Right cardiac atrium (tissue), 5 donors: ENCODE measurements at regions not wholly inside any gene's neighbourhood (a gene's known extent, or its start where the extent isn't known, plus 50 kb on each side); places are given as distances from the start of the nearest gene placed in this dataset.

ENCODE experiments used
- ATAC-seq, 2 donors: fragments of 200-7000 bp; cut with Tn5 transposase; one replicate each; pipeline versions ENCODE4 v1.8.0 to v1.9.1; 2020; ENCODE audit warnings: moderate library complexity in 2 of 2, mild to moderate bottlenecking in 1 of 2
- DNase-seq, 3 donors: peaks; one replicate each; pipeline ENCODE4 v3.0.0-alpha.2; 2020
- H3K27ac ChIP-seq: one replicate; pipeline ENCODE4 v1.5.1; 2013; ENCODE audit warnings: mild to moderate bottlenecking, low read length, control low read depth, moderate library complexity
- H3K27me3 ChIP-seq: one replicate; pipeline ENCODE4 v1.6.1; 2013; ENCODE audit not compliant: control insufficient read depth, insufficient read depth
- H3K4me1 ChIP-seq: one replicate; pipeline ENCODE4 v1.6.1; 2013; ENCODE audit warnings: low read length; ENCODE audit not compliant: control insufficient read depth, insufficient read depth
- H3K4me3 ChIP-seq: one replicate; pipeline ENCODE4 v1.5.1; 2013; ENCODE audit warnings: low read length, control low read depth
- H3K9me3 ChIP-seq: one replicate; pipeline ENCODE4 v1.6.1; 2013; ENCODE audit warnings: low read length; ENCODE audit not compliant: control insufficient read depth
- WGBS: extraction: QIAGEN DNeasy Blood & Tissue Kit; methylation state at CpG from one replicate; pipeline ENCODE4 v1.1.7; 2013; 5-methylcytosine and 5-hydroxymethylcytosine counted together
- intact Hi-C, 4 donors: fragments of 100-400 bp; cut with DNase I; formaldehyde crosslinking; loops; one replicate each; pipeline versions ENCODE4 v1.11.0 to v1.14.0; 2022 to 2023
- donor health status: healthy with polysubstance abuse.
- donor health status: DM: no; HTN: yes; CAD: no.
- donor health status: DM: no; HTN: no; CAD: no.
- donor health status: DM: no; HTN: yes; CAD: no; lungs with severe emphysema.
- donor health status: DM: yes; HTN: yes; CAD: no.

GRCh38 chr14:29278301-29279263 is 512.0 kb downstream of the FOXG1 start:
- no peak overlapping the region for H3K4me3 ChIP-seq
- ATAC-seq = no peak
- intact Hi-C loops = no loop called here
- no peak for DNase-seq
- no peaks in the 10 kb centered on the region for H3K9me3 ChIP-seq
- no peaks in the 10 kb centered on the region for H3K27me3 ChIP-seq
- WGBS = 57% methylated on average over 1 of the region's 1 CpG
- H3K4me1 ChIP-seq = no peaks in the 10 kb centered on the region
- no peak overlapping the region for H3K27ac ChIP-seq

- no peak for ATAC-seq
- intact Hi-C loops = no loop called here
- H3K27me3 ChIP-seq = no peaks in the 10 kb centered on the region
- no peak for DNase-seq
- H3K27ac ChIP-seq = no peak overlapping the region
- 23% methylated on average over 1 of the region's 1 CpG for WGBS
- H3K9me3 ChIP-seq = no peaks in the 10 kb centered on the region
- H3K4me1 ChIP-seq = no peaks in the 10 kb centered on the region
- no peak overlapping the region for H3K4me3 ChIP-seq
Measured at GRCh38 chr14:29282169-29282568, 515.6 kb downstream of the FOXG1 start.

- peaks cover 1% of the 10 kb centered on the region for H3K9me3 ChIP-seq
- no peak overlapping the region for H3K27ac ChIP-seq
- ATAC-seq (no peak), DNase-seq (no peak)
- no peak overlapping the region for H3K4me3 ChIP-seq
- H3K4me1 ChIP-seq = no peaks in the 10 kb centered on the region
- WGBS = 76% methylated on average over 2 of the region's 2 CpGs
- intact Hi-C loops = no loop called here
- H3K27me3 ChIP-seq = no peaks in the 10 kb centered on the region
Measured at GRCh38 chr14:29290441-29290840, 523.9 kb downstream of the FOXG1 start.

GRCh38 chr14:29299372-29299771 is 532.8 kb downstream of the FOXG1 start:
- H3K4me3 ChIP-seq = no peak overlapping the region
- no peaks in the 10 kb centered on the region for H3K4me1 ChIP-seq
- DNase-seq = no peak
- ATAC-seq = no peak
- 81% methylated on average over 1 of the region's 1 CpG for WGBS
- intact Hi-C loops = no loop called here
- H3K27me3 ChIP-seq = no peaks in the 10 kb centered on the region
- peaks cover 1% of the 10 kb centered on the region for H3K9me3 ChIP-seq
- no peak overlapping the region for H3K27ac ChIP-seq

GRCh38 chr14:29301571-29301970 is 535.0 kb downstream of the FOXG1 start:
- no peak overlapping the region for H3K4me3 ChIP-seq
- DNase-seq (no peak), ATAC-seq (no peak)
- no peaks in the 10 kb centered on the region for H3K4me1 ChIP-seq
- H3K9me3 ChIP-seq = no peaks in the 10 kb centered on the region
- no peak overlapping the region for H3K27ac ChIP-seq
- no peaks in the 10 kb centered on the region for H3K27me3 ChIP-seq
- intact Hi-C loops = no loop called here

GRCh38 chr14:29310210-29310609 is 543.6 kb downstream of the FOXG1 start:
- DNase-seq (no peak), ATAC-seq (no peak)
- no peaks in the 10 kb centered on the region for H3K27me3 ChIP-seq
- intact Hi-C loops = no loop called here
- H3K9me3 ChIP-seq = no peaks in the 10 kb centered on the region
- no peaks in the 10 kb centered on the region for H3K4me1 ChIP-seq
- no peak overlapping the region for H3K4me3 ChIP-seq
- no peak overlapping the region for H3K27ac ChIP-seq

GRCh38 chr14:29310757-29311156 is 544.2 kb downstream of the FOXG1 start:
- intact Hi-C loops = no loop called here
- H3K27ac ChIP-seq = no peak overlapping the region
- no peaks in the 10 kb centered on the region for H3K4me1 ChIP-seq
- DNase-seq (no peak), ATAC-seq (no peak)
- H3K27me3 ChIP-seq = no peaks in the 10 kb centered on the region
- H3K9me3 ChIP-seq = no peaks in the 10 kb centered on the region
- no peak overlapping the region for H3K4me3 ChIP-seq
- 68% methylated on average over 1 of the region's 1 CpG for WGBS

- intact Hi-C loops = no loop called here
- H3K27me3 ChIP-seq = no peaks in the 10 kb centered on the region
- ATAC-seq (no peak), DNase-seq (no peak)
- H3K9me3 ChIP-seq = no peaks in the 10 kb centered on the region
- 55% methylated on average over 2 of the region's 2 CpGs for WGBS
- H3K27ac ChIP-seq = no peak overlapping the region
- H3K4me3 ChIP-seq = no peak overlapping the region
- no peaks in the 10 kb centered on the region for H3K4me1 ChIP-seq
Measured at GRCh38 chr14:29311983-29312382, 545.4 kb downstream of the FOXG1 start.

- H3K27ac ChIP-seq = no peak overlapping the region
- no peak for DNase-seq
- no peak overlapping the region for H3K4me3 ChIP-seq
- no peaks in the 10 kb centered on the region for H3K9me3 ChIP-seq
- 70% methylated on average over 2 of the region's 2 CpGs for WGBS
- H3K27me3 ChIP-seq = no peaks in the 10 kb centered on the region
- no peaks in the 10 kb centered on the region for H3K4me1 ChIP-seq
- intact Hi-C loops = no loop called here
- ATAC-seq = no peak
Measured at GRCh38 chr14:29316936-29317335, 550.3 kb downstream of the FOXG1 start.

GRCh38 chr14:29317423-29317822 is 550.8 kb downstream of the FOXG1 start:
- DNase-seq (no peak), ATAC-seq (no peak)
- Histone ChIP-seq H3K9me3 (no peaks in the 10 kb centered on the region), H3K27ac (no peak overlapping the region), H3K4me3 (no peak overlapping the region), H3K4me1 (no peaks in the 10 kb centered on the region), H3K27me3 (no peaks in the 10 kb centered on the region)
- WGBS = 88% methylated on average over 1 of the region's 1 CpG
- intact Hi-C loops = no loop called here

- no peaks in the 10 kb centered on the region for H3K27me3 ChIP-seq
- ATAC-seq (no peak), DNase-seq (no peak)
- intact Hi-C loops = no loop called here
- 92% methylated on average over 1 of the region's 1 CpG for WGBS
- no peaks in the 10 kb centered on the region for H3K4me1 ChIP-seq
- no peak overlapping the region for H3K27ac ChIP-seq
- H3K4me3 ChIP-seq = no peak overlapping the region
- no peaks in the 10 kb centered on the region for H3K9me3 ChIP-seq
Measured at GRCh38 chr14:29320286-29320685, 553.7 kb downstream of the FOXG1 start.

- Histone ChIP-seq H3K9me3 (no peaks in the 10 kb centered on the region), H3K27ac (no peak overlapping the region), H3K27me3 (no peaks in the 10 kb centered on the region), H3K4me3 (no peak overlapping the region), H3K4me1 (no peaks in the 10 kb centered on the region)
- ATAC-seq (no peak), DNase-seq (no peak)
- intact Hi-C loops = no loop called here
Measured at GRCh38 chr14:29321646-29322045, 555.1 kb downstream of the FOXG1 start.
